HCT116 (cell line): ENCODE measurements at regions not wholly inside any gene's neighbourhood (a gene's known extent, or its start where the extent isn't known, plus 50 kb on each side); places are given as distances from the start of the nearest gene placed in this dataset.

Experiments used
- ATAC-seq: fragments of 200-7000 bp; cut with Tn5 transposase; 2 replicates; pipeline ENCODE4 v1.9.1; 2020; ENCODE audit warnings: mild to moderate bottlenecking, moderate library complexity
- BruUV-seq: library from RNA; stranded (reverse); fragments of 400-500 nt; replicated peaks from 2 replicates; lab custom pipeline; 2021; lab: Mats Ljungman, UMichigan
- CTCF ChIA-PET: fragments of 300-600 bp; sonication (Branson Sonifier 250); formaldehyde crosslinking; loops from one replicate; lab custom pipeline; 2021; ENCODE audit warnings: antibody characterized with exemption; lab: Charles Lee
- POLR2A ChIA-PET: fragments of 300-600, 350-600 bp; sonication (Branson Sonifier 250); formaldehyde crosslinking; loops from one replicate; lab custom pipeline; 2021; ENCODE audit warnings: antibody characterized with exemption; lab: Charles Lee
- RAD21 ChIA-PET, 2 experiments: fragments of 300-600 bp; sonication (Branson Sonifier 250); formaldehyde crosslinking; loops; one replicate each; lab custom pipeline; 2023; ENCODE audit warnings: low total read pairs in 2 of 2; ENCODE audit not compliant: uncharacterized antibody in 2 of 2, unreplicated experiment in 2 of 2, low non-redundant PET in 1 of 2; lab: Charles Lee
- DNase-seq: peaks from one replicate; pipeline ENCODE4 v3.0.0-alpha.2; 2010; ENCODE audit warnings: low read depth, low spot score
- H2AFZ ChIP-seq: fragments of 200-600 bp; shearing (Covaris generic), sonication (generic); 2 replicates; pipeline ENCODE4 v1.6.1; 2017; ENCODE audit warnings: low read depth, mixed run types, mixed read lengths, antibody characterized with exemption, low read length; ENCODE audit not compliant: poor library complexity, severe bottlenecking
- H3K27ac ChIP-seq: 2 replicates; pipeline ENCODE4 v1.5.1; 2012; ENCODE audit warnings: low read depth, low read length
- H3K27me3 ChIP-seq: fragments of 200-600 bp; sonication (generic); 2 replicates; pipeline ENCODE4 v1.6.1; 2016; ENCODE audit warnings: mixed run types, low read length, mixed read lengths; ENCODE audit not compliant: insufficient read depth
- H3K36me3 ChIP-seq, 2 experiments: fragments of 200-500 bp in 1 of 2; fragments of 200-600 bp in 1 of 2; sonication (Bioruptor generic) in 1 of 2; sonication (generic) in 1 of 2; 2 replicates each; pipeline versions ENCODE4 v1.5.1 to v1.6.1; 2014 to 2016; ENCODE audit warnings: low read length in 2 of 2, inconsistent platforms in 1 of 2, mixed read lengths in 1 of 2, mixed run types in 1 of 2; ENCODE audit not compliant: insufficient read depth in 2 of 2, control insufficient read depth in 1 of 2
- H3K4me1 ChIP-seq, 2 experiments: fragments of 200-600 bp in 1 of 2; sonication (generic) in 1 of 2; 2 replicates each; pipeline versions ENCODE4 v1.5.1 to v1.6.1; 2012 to 2017; ENCODE audit warnings: low read length in 2 of 2, inconsistent platforms in 1 of 2, mild to moderate bottlenecking in 1 of 2, mixed read lengths in 1 of 2, mixed run types in 1 of 2, moderate library complexity in 1 of 2; ENCODE audit not compliant: insufficient read depth in 2 of 2, control insufficient read depth in 1 of 2
- H3K4me2 ChIP-seq: fragments of 200-600 bp; sonication (generic); 2 replicates; pipeline ENCODE4 v1.6.1; 2017; ENCODE audit warnings: mixed run types, low read length, mixed read lengths
- H3K4me3 ChIP-seq, 2 experiments: fragments of 200-600 bp in 1 of 2; sonication (generic) in 1 of 2; replicated peaks in 1 of 2; 2 replicates each; pipeline ENCODE4 v1.5.1; 2011 to 2016; ENCODE audit warnings: low read length in 2 of 2, control low read depth in 1 of 2, low read depth in 1 of 2, mild to moderate bottlenecking in 1 of 2, mixed read lengths in 1 of 2, mixed run types in 1 of 2
- H3K79me2 ChIP-seq: fragments of 200-600 bp; sonication (generic); 2 replicates; pipeline ENCODE4 v1.6.1; 2017; ENCODE audit warnings: mild to moderate bottlenecking, mixed run types, low read length, moderate library complexity, mixed read lengths; ENCODE audit not compliant: insufficient read depth
- H3K9ac ChIP-seq: fragments of 200-600 bp; sonication (generic); 2 replicates; pipeline ENCODE4 v1.6.1; 2016; ENCODE audit warnings: low read length, mixed read lengths
- H3K9me2 ChIP-seq: fragments of 200-600 bp; sonication (generic), shearing (Covaris generic); 2 replicates; pipeline ENCODE4 v1.6.1; 2017; ENCODE audit warnings: mixed run types, mild to moderate bottlenecking, moderate library complexity; ENCODE audit not compliant: insufficient read depth
- H3K9me3 ChIP-seq, 2 experiments: fragments of 200-500 bp in 1 of 2; fragments of 200-600 bp in 1 of 2; sonication (Bioruptor generic) in 1 of 2; sonication (generic) in 1 of 2; 2 replicates each; pipeline ENCODE4 v1.6.1; 2014 to 2017; ENCODE audit warnings: low read length in 2 of 2, mixed read lengths in 2 of 2, inconsistent platforms in 1 of 2, low read depth in 1 of 2, mild to moderate bottlenecking in 1 of 2, mixed run types in 1 of 2, moderate library complexity in 1 of 2; ENCODE audit not compliant: control insufficient read depth in 1 of 2, insufficient read depth in 1 of 2
- H4K20me1 ChIP-seq: fragments of 200-600 bp; sonication (generic), shearing (Covaris generic); 2 replicates; pipeline ENCODE4 v1.6.1; 2017; ENCODE audit warnings: mixed run types, mild to moderate bottlenecking, moderate library complexity; ENCODE audit not compliant: insufficient read depth
- EZH2 ChIP-seq: fragments of 200-600 bp; sonication (generic); IDR thresholded peaks from 2 replicates; pipeline ENCODE4 v1.6.1; 2017; ENCODE audit warnings: antibody characterized with exemption, mixed run types
- EZH2phosphoT487 ChIP-seq: fragments of 200-600 bp; IDR thresholded peaks from 2 replicates; pipeline ENCODE4 v1.6.1; 2018; ENCODE audit warnings: antibody characterized with exemption, borderline replicate concordance
- FOSL1 ChIP-seq: IDR thresholded peaks from 2 replicates; pipeline ENCODE4 v1.6.1; 2012; ENCODE audit warnings: low read depth
- JUND ChIP-seq: IDR thresholded peaks from 2 replicates; pipeline ENCODE4 v1.6.1; 2012
- POLR2AphosphoS5 ChIP-seq: IDR thresholded peaks from 2 replicates; pipeline ENCODE4 v1.6.1; 2011; ENCODE audit warnings: mild to moderate bottlenecking, low read depth, low read length, moderate library complexity
- SIN3A ChIP-seq: IDR thresholded peaks from 2 replicates; pipeline ENCODE4 v1.6.1; 2012; ENCODE audit warnings: low read depth
- SP1 ChIP-seq: IDR thresholded peaks from 2 replicates; pipeline ENCODE4 v1.6.1; 2012; ENCODE audit warnings: low read depth
- SRF ChIP-seq: IDR thresholded peaks from 2 replicates; pipeline ENCODE4 v1.6.1; 2012; ENCODE audit warnings: low read depth
- TCF7L2 ChIP-seq: IDR thresholded peaks from 2 replicates; pipeline ENCODE4 v1.7.0; 2011; ENCODE audit warnings: borderline replicate concordance, inconsistent platforms; ENCODE audit not compliant: insufficient read depth, insufficient read length; ENCODE audit errors: extremely low read depth
- intact Hi-C: fragments of 100-400 bp; cut with micrococcal nuclease; formaldehyde crosslinking; loops from 2 replicates; pipeline ENCODE4 v1.10.0; 2022
- TF ChIP-seq, protein P1 (sequence below), 3 experiments: fragments of 200-600 bp in 1 of 3; sonication (generic) in 1 of 3; IDR thresholded peaks in 2 of 3; conservative IDR thresholded peaks in 1 of 3; 2 replicates each; pipeline ENCODE4 v1.5.1; 2012 to 2017; ENCODE audit warnings: low read depth in 2 of 3, low read length in 2 of 3, antibody characterized with exemption in 1 of 3, borderline replicate concordance in 1 of 3, control low read depth in 1 of 3, mild to moderate bottlenecking in 1 of 3, mixed read lengths in 1 of 3, mixed run types in 1 of 3, moderate library complexity in 1 of 3; ENCODE audit not compliant: insufficient read depth in 1 of 3
- TF ChIP-seq, protein P2 (sequence below): IDR thresholded peaks from 2 replicates; pipeline ENCODE4 v1.6.1; 2012; ENCODE audit warnings: low read depth

DNA sequence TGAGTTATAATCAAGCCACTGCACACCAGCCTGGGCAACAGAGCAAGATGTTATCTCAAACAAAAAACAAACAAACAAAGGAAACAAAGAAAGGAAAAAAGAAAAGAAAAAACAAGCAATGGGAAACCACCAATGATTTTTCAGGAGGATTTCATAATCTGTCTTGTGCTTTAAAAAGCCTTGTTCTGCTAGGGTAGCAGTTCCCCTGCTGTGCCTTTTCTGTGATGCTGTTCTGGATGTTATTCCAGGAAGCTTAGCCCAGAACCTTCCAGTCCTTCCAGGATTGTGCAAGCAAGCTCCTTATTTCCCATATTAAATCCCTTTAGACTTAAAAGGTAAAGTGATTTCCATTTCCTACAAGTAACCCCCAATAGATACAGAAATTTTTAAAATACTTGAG, 171.1 kb downstream of the ABCC12 start:
- H3K27me3 ChIP-seq, result peaks cover 57% of the 10 kb centered on the region
- ChIA-PET CTCF (no interaction called here), RAD21 (no interaction called here), POLR2A (no interaction called here)
- TF ChIP-seq, protein P1, sequence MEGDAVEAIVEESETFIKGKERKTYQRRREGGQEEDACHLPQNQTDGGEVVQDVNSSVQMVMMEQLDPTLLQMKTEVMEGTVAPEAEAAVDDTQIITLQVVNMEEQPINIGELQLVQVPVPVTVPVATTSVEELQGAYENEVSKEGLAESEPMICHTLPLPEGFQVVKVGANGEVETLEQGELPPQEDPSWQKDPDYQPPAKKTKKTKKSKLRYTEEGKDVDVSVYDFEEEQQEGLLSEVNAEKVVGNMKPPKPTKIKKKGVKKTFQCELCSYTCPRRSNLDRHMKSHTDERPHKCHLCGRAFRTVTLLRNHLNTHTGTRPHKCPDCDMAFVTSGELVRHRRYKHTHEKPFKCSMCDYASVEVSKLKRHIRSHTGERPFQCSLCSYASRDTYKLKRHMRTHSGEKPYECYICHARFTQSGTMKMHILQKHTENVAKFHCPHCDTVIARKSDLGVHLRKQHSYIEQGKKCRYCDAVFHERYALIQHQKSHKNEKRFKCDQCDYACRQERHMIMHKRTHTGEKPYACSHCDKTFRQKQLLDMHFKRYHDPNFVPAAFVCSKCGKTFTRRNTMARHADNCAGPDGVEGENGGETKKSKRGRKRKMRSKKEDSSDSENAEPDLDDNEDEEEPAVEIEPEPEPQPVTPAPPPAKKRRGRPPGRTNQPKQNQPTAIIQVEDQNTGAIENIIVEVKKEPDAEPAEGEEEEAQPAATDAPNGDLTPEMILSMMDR (IDR thresholded peaks at IDR 0.05 in 2 of 3, conservative IDR thresholded peaks at IDR 0.05 in 1 of 3; ENCODE audit: borderline replicate concordance in 1 of 3, insufficient read depth in 1 of 3, low read depth in 2 of 3, low read length in 2 of 3), result no peak
- TF ChIP-seq EZH2phosphoT487 (no peak), SRF (no peak)
- H3K9me3 ChIP-seq, result no peaks in the 10 kb centered on the region
- H3K4me2 ChIP-seq, result no peak overlapping the region
- no peaks in the 10 kb centered on the region; the same call in 1 of the 2 replicates for H4K20me1 ChIP-seq
- DNase-seq, result no peak
- no peak overlapping the region for H3K9ac ChIP-seq
- no peak for ATAC-seq
- H3K4me3 ChIP-seq, result no peak overlapping the region
- no peaks in the 10 kb centered on the region for H3K36me3 ChIP-seq
- H2AFZ ChIP-seq, result no peak overlapping the region
- H3K9me2 ChIP-seq, result no peaks in the 10 kb centered on the region; the same call in 1 of the 2 replicates
- H3K27ac ChIP-seq, result no peak overlapping the region
- BruUV-seq, result no TSS peak
- no peaks in the 10 kb centered on the region for H3K79me2 ChIP-seq
- no peaks in the 10 kb centered on the region for H3K4me1 ChIP-seq
- intact Hi-C loops, result no loop called here

DNA sequence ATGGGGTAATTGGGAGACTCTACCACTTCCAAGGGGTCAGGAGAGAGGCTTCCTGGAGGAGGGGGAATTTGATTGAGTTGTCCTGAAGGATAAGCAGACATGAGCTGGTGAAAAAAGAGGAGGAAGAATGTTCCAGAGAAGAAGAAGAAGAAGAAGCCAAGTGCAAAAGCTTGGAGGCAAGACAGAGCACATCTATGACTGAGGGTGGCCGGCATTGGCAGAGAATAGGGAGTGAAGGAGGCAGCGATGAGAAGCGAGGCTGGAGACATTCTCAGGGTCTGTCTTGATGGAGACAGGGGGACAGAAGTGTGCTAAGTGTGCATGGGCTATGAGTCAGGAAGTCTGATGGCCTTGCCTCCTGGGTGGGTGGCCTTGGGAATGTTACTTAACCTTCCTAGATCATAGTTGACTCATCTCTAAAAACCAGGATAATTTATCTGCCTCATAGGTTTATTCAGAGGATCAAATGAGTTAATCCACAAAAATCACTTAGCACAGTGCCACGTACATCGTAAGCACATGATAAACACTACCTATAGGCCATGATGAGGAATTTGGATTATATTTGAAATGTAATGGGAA, 171.7 kb downstream of the ABCC12 start:
- Histone ChIP-seq H3K9me3 (no peaks in the 10 kb centered on the region), H3K9ac (no peak overlapping the region), H3K9me2 (no peaks in the 10 kb centered on the region; the same call in 1 of the 2 replicates), H2AFZ (no peak overlapping the region), H3K4me3 (no peak overlapping the region), H3K4me1 (no peaks in the 10 kb centered on the region), H4K20me1 (no peaks in the 10 kb centered on the region; the same call in 1 of the 2 replicates), H3K27me3 (peaks cover 63% of the 10 kb centered on the region), H3K4me2 (no peak overlapping the region), H3K36me3 (no peaks in the 10 kb centered on the region), H3K79me2 (no peaks in the 10 kb centered on the region), H3K27ac (no peak overlapping the region)
- DNase-seq (no peak), ATAC-seq (no peak)
- no TSS peak for BruUV-seq
- ChIA-PET POLR2A (no interaction called here), RAD21 (no interaction called here), CTCF (no interaction called here)
- intact Hi-C loops, result no loop called here
- TF ChIP-seq EZH2 (no peak), TCF7L2 (no peak), EZH2phosphoT487 (no peak), SRF (no peak), SIN3A (no peak), POLR2AphosphoS5 (no peak), SP1 (no peak), FOSL1 (no peak), JUND (no peak)
- TF ChIP-seq, protein P2, sequence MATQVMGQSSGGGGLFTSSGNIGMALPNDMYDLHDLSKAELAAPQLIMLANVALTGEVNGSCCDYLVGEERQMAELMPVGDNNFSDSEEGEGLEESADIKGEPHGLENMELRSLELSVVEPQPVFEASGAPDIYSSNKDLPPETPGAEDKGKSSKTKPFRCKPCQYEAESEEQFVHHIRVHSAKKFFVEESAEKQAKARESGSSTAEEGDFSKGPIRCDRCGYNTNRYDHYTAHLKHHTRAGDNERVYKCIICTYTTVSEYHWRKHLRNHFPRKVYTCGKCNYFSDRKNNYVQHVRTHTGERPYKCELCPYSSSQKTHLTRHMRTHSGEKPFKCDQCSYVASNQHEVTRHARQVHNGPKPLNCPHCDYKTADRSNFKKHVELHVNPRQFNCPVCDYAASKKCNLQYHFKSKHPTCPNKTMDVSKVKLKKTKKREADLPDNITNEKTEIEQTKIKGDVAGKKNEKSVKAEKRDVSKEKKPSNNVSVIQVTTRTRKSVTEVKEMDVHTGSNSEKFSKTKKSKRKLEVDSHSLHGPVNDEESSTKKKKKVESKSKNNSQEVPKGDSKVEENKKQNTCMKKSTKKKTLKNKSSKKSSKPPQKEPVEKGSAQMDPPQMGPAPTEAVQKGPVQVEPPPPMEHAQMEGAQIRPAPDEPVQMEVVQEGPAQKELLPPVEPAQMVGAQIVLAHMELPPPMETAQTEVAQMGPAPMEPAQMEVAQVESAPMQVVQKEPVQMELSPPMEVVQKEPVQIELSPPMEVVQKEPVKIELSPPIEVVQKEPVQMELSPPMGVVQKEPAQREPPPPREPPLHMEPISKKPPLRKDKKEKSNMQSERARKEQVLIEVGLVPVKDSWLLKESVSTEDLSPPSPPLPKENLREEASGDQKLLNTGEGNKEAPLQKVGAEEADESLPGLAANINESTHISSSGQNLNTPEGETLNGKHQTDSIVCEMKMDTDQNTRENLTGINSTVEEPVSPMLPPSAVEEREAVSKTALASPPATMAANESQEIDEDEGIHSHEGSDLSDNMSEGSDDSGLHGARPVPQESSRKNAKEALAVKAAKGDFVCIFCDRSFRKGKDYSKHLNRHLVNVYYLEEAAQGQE, result no peak
